SK-N-SH (cell line): ENCODE measurements at regions not wholly inside any gene's neighbourhood (a gene's known extent, or its start where the extent isn't known, plus 50 kb on each side); places are given as distances from the start of the nearest gene placed in this dataset.

Source experiments
- CTCF ChIA-PET: fragments of 300-600, 350-600 bp; formaldehyde crosslinking; extraction: SDS; loops from one replicate; lab custom pipeline; 2021; lab: Yijun Ruan, JAX
- POLR2A ChIA-PET: fragments of 350-600 bp; sonication (Branson Sonifier 250); formaldehyde crosslinking; extraction: SDS; loops from one replicate; lab custom pipeline; 2020; ENCODE audit warnings: antibody characterized with exemption, inconsistent platforms; lab: Yijun Ruan, JAX
- DNase-seq: peaks from one replicate; pipeline ENCODE4 v3.0.0; 2012
- H2AFZ ChIP-seq: fragments of 200-600 bp; sonication (generic); 2 replicates; pipeline ENCODE4 v1.8.1; 2016; ENCODE audit warnings: antibody characterized with exemption, mild to moderate bottlenecking, low read depth
- H3F3A ChIP-seq: fragments of 200-600 bp; sonication (generic); replicated peaks from 2 replicates; pipeline ENCODE3; 2016; ENCODE audit warnings: antibody characterized with exemption, mild to moderate bottlenecking; ENCODE audit not compliant: insufficient read depth
- H3K27ac ChIP-seq, 2 experiments: fragments of 200-500 bp in 1 of 2; fragments of 200-600 bp in 1 of 2; sonication (Bioruptor generic) in 1 of 2; sonication (generic), shearing (Covaris generic) in 1 of 2; 2 replicates each; pipeline versions ENCODE4 v1.5.1 to v1.6.1; 2014 to 2016; ENCODE audit warnings: low read depth in 2 of 2, inconsistent platforms in 1 of 2, low read length in 1 of 2, mild to moderate bottlenecking in 1 of 2, mixed read lengths in 1 of 2
- H3K27me3 ChIP-seq: fragments of 200-600 bp; sonication (generic), shearing (Covaris generic); 2 replicates; pipeline ENCODE4 v1.6.1; 2016; ENCODE audit warnings: mixed run types; ENCODE audit not compliant: insufficient read depth
- H3K36me3 ChIP-seq, 2 experiments: fragments of 200-500 bp in 1 of 2; fragments of 200-600 bp in 1 of 2; sonication (Bioruptor generic) in 1 of 2; sonication (generic) in 1 of 2; replicated peaks in 1 of 2; 2 replicates each; pipeline versions ENCODE3 to v1.5.1; 2014 to 2016; ENCODE audit warnings: low read length in 1 of 2, mild to moderate bottlenecking in 1 of 2; ENCODE audit not compliant: insufficient read depth in 2 of 2, control insufficient read depth in 1 of 2
- H3K4me1 ChIP-seq, 2 experiments: fragments of 200-500 bp in 1 of 2; fragments of 200-600 bp in 1 of 2; sonication (Bioruptor generic) in 1 of 2; sonication (generic), shearing (Covaris generic) in 1 of 2; 2 replicates each; pipeline versions ENCODE4 v1.5.1 to v1.6.1; 2014 to 2016; ENCODE audit warnings: low read depth in 1 of 2, low read length in 1 of 2, mixed run types in 1 of 2; ENCODE audit not compliant: insufficient read depth in 2 of 2, control insufficient read depth in 1 of 2
- H3K4me2 ChIP-seq: fragments of 200-600 bp; sonication (generic), shearing (Covaris generic); 2 replicates; pipeline ENCODE4 v1.6.1; 2017; ENCODE audit warnings: mixed run types
- H3K4me3 ChIP-seq, 2 experiments: fragments of 200-500 bp in 1 of 2; fragments of 200-600 bp in 1 of 2; sonication (Bioruptor generic) in 1 of 2; sonication (generic), shearing (Covaris generic) in 1 of 2; 2 replicates each; pipeline versions ENCODE4 v1.5.1 to v1.8.1; 2014 to 2016; ENCODE audit warnings: low read depth in 2 of 2, inconsistent platforms in 1 of 2, low read length in 1 of 2, mild to moderate bottlenecking in 1 of 2, mixed read lengths in 1 of 2, moderate library complexity in 1 of 2
- H3K79me2 ChIP-seq: fragments of 200-600 bp; sonication (generic); 2 replicates; pipeline ENCODE4 v1.8.1; 2017; ENCODE audit warnings: mild to moderate bottlenecking; ENCODE audit not compliant: insufficient read depth
- H3K9ac ChIP-seq: fragments of 200-600 bp; sonication (generic); 2 replicates; pipeline ENCODE4 v1.6.1; 2017; ENCODE audit warnings: mixed run types
- H3K9me2 ChIP-seq: fragments of 200-600 bp; sonication (generic); 2 replicates; pipeline ENCODE4 v1.6.1; 2017; ENCODE audit warnings: mixed run types
- H3K9me3 ChIP-seq: fragments of 200-600 bp; sonication (generic); 2 replicates; pipeline ENCODE4 v1.6.1; 2017; ENCODE audit warnings: mixed run types, mild to moderate bottlenecking, moderate library complexity
- H4K20me1 ChIP-seq: fragments of 200-600 bp; sonication (generic); 2 replicates; pipeline ENCODE4 v1.6.1; 2017; ENCODE audit warnings: mild to moderate bottlenecking, mixed run types; ENCODE audit not compliant: insufficient read depth
- CHD2 ChIP-seq: fragments of 150-350 bp; IDR thresholded peaks from 2 replicates; pipeline ENCODE4 v1.6.1; 2018; ENCODE audit warnings: low read length; ENCODE audit not compliant: partially characterized antibody
- EZH2phosphoT487 ChIP-seq: fragments of 200-600 bp; sonication (generic); IDR thresholded peaks from 2 replicates; pipeline ENCODE4 v1.6.1; 2017; ENCODE audit warnings: low read depth, mixed run types, mild to moderate bottlenecking, antibody characterized with exemption, moderate library complexity, borderline replicate concordance
- FOXJ3 ChIP-seq: sonication (generic); formaldehyde crosslinking; IDR thresholded peaks from 2 replicates; pipeline ENCODE4 v1.5.1; 2020; ENCODE audit warnings: mild to moderate bottlenecking, missing genetic modification reagents
- GABPA ChIP-seq: IDR thresholded peaks from 2 replicates; pipeline ENCODE4 v1.4.0; 2012; ENCODE audit warnings: low read depth, mild to moderate bottlenecking
- JUND ChIP-seq: IDR thresholded peaks from 2 replicates; pipeline ENCODE4 v1.4.0; 2012
- NRF1 ChIP-seq: IDR thresholded peaks from 2 replicates; pipeline ENCODE4 v1.6.1; 2012; ENCODE audit warnings: low read depth, mild to moderate bottlenecking, low read length
- POLR2AphosphoS5 ChIP-seq: IDR thresholded peaks from 2 replicates; pipeline ENCODE4 v1.6.1; 2012; ENCODE audit warnings: low read depth, low read length
- RAD21 ChIP-seq: IDR thresholded peaks from 2 replicates; pipeline ENCODE4 v1.6.1; 2012; ENCODE audit warnings: mild to moderate bottlenecking, low read length
- SMC3 ChIP-seq: IDR thresholded peaks from 2 replicates; pipeline ENCODE4 v1.6.1; 2012; ENCODE audit warnings: low read depth, low read length, improper control_type of control experiment
- TAF1 ChIP-seq: IDR thresholded peaks from 2 replicates; pipeline ENCODE4 v1.6.1; 2012; ENCODE audit warnings: low read depth, mild to moderate bottlenecking, low read length, moderate library complexity, borderline replicate concordance
- TCF12 ChIP-seq: IDR thresholded peaks from 2 replicates; pipeline ENCODE4 v1.4.0; 2012
- TEAD4 ChIP-seq: IDR thresholded peaks from 2 replicates; pipeline ENCODE4 v1.4.0; 2012; ENCODE audit warnings: mild to moderate bottlenecking, borderline replicate concordance; ENCODE audit not compliant: insufficient read depth
- YY1 ChIP-seq: IDR thresholded peaks from 2 replicates; pipeline ENCODE4 v1.4.0; 2012; ENCODE audit warnings: low read depth, mild to moderate bottlenecking
- WGBS: methylation state at CpG from one replicate; pipeline ENCODE4 v1.1.6; 2017; ENCODE audit warnings: low lambda C conversion rate; 5-methylcytosine and 5-hydroxymethylcytosine counted together
- TF ChIP-seq, protein P1 (sequence below): fragments of 150-350 bp; IDR thresholded peaks from 2 replicates; pipeline ENCODE4 v1.6.1; 2016; ENCODE audit warnings: mild to moderate bottlenecking, low read depth, low read length
- TF ChIP-seq, protein P2 (sequence below): IDR thresholded peaks from 2 replicates; pipeline ENCODE4 v1.4.0; 2012; ENCODE audit warnings: low read depth, borderline replicate concordance
- TF ChIP-seq, protein P3 (sequence below): IDR thresholded peaks from 2 replicates; pipeline ENCODE4 v1.4.0; 2012; ENCODE audit warnings: low read depth
- TF ChIP-seq, protein P4 (sequence below): IDR thresholded peaks from 2 replicates; pipeline ENCODE4; 2012
- TF ChIP-seq, protein P5 (sequence below): fragments of 200-600 bp; sonication (generic); IDR thresholded peaks from 2 replicates; pipeline ENCODE4 v1.6.1; 2017; ENCODE audit warnings: antibody characterized with exemption, mild to moderate bottlenecking, moderate library complexity

DNA sequence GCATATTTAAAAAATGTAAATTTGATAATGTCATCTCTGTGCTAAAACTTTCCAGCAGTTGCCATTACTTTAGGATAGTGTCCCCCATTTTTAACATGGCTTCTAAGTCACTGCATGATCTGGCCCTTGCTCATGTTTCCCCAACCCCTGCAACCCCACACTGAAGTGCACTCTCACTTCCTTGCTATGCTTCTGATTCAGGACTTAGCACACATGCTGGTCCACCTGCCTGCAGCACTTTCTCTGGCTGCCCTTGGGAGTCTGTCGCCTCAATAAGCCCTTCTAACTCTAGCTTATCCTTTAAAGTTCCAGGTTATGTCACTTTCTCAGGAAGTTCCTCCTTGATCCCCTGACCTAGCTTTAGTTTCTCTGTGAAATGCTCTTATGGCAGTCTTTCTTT, 241.0 kb downstream of the POSTN start:
- Histone ChIP-seq H3K9me3 (no peaks in the 10 kb centered on the region), H3K27me3 (no peaks in the 10 kb centered on the region), H3K9ac (no peak overlapping the region), H3K4me3 (no peak overlapping the region), H3K79me2 (no peaks in the 10 kb centered on the region)
- TF ChIP-seq YY1 (no peak), NRF1 (no peak), JUND (no peak), RAD21 (no peak)
- TF ChIP-seq, all 33 proteins: peak for 0
- POLR2A ChIA-PET: no interaction called here
- no peak for DNase-seq
- H3K9me2 ChIP-seq: no peaks in the 10 kb centered on the region
- peaks cover 11% of the 10 kb centered on the region for H3F3A ChIP-seq
- H2AFZ ChIP-seq: 0 out of 2 replicates have a peak overlapping the region, but pooled peaks have one; percentile 21
- 28% methylated on average over 1 of the region's 1 CpG for WGBS
- no peaks in the 10 kb centered on the region for H3K36me3 ChIP-seq
- peak overlapping the region in 1 of 2 experiments; percentile 14; a peak in 1 of 4 replicates for H3K27ac ChIP-seq
- CTCF ChIA-PET: no interaction called here
- peaks cover 0 to 7% of the 10 kb centered on the region in 2 experiments; a peak in 1 of 4 replicates for H3K4me1 ChIP-seq
- H4K20me1 ChIP-seq: no peaks in the 10 kb centered on the region
- H3K4me2 ChIP-seq: no peak overlapping the region

DNA sequence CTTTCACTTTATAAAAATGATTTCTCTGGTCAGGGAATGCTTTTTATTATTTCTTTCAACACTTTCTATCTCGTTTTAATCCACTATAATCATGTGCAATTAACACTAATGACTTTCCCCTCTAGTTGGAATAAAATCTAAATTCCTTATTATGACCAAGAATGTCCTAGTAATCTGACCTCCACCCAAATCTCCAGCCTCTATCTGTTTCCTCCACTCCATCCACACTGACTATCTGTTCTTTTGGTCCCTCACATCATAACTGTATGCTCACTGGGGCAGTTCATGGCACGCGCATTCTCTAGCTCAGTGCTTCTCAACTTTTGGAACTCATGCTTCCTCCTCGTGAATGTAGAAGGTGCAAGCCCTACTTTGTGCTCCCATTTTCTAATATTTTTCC, 244.7 kb downstream of the POSTN start:
- DNase-seq: no peak
- TF ChIP-seq EZH2phosphoT487: no peak
- TF ChIP-seq, protein P1, sequence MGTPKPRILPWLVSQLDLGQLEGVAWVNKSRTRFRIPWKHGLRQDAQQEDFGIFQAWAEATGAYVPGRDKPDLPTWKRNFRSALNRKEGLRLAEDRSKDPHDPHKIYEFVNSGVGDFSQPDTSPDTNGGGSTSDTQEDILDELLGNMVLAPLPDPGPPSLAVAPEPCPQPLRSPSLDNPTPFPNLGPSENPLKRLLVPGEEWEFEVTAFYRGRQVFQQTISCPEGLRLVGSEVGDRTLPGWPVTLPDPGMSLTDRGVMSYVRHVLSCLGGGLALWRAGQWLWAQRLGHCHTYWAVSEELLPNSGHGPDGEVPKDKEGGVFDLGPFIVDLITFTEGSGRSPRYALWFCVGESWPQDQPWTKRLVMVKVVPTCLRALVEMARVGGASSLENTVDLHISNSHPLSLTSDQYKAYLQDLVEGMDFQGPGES: no peak
- no peak for TF ChIP-seq NRF1
- TF ChIP-seq TAF1: no peak
- no peak for TF ChIP-seq TCF12
- no peak for TF ChIP-seq SMC3
- TF ChIP-seq, protein P2, sequence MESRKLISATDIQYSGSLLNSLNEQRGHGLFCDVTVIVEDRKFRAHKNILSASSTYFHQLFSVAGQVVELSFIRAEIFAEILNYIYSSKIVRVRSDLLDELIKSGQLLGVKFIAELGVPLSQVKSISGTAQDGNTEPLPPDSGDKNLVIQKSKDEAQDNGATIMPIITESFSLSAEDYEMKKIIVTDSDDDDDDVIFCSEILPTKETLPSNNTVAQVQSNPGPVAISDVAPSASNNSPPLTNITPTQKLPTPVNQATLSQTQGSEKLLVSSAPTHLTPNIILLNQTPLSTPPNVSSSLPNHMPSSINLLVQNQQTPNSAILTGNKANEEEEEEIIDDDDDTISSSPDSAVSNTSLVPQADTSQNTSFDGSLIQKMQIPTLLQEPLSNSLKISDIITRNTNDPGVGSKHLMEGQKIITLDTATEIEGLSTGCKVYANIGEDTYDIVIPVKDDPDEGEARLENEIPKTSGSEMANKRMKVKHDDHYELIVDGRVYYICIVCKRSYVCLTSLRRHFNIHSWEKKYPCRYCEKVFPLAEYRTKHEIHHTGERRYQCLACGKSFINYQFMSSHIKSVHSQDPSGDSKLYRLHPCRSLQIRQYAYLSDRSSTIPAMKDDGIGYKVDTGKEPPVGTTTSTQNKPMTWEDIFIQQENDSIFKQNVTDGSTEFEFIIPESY: no peak
- TF ChIP-seq POLR2AphosphoS5: no peak
- TF ChIP-seq, protein P3, sequence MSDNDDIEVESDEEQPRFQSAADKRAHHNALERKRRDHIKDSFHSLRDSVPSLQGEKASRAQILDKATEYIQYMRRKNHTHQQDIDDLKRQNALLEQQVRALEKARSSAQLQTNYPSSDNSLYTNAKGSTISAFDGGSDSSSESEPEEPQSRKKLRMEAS: no peak
- TF ChIP-seq, protein P4, sequence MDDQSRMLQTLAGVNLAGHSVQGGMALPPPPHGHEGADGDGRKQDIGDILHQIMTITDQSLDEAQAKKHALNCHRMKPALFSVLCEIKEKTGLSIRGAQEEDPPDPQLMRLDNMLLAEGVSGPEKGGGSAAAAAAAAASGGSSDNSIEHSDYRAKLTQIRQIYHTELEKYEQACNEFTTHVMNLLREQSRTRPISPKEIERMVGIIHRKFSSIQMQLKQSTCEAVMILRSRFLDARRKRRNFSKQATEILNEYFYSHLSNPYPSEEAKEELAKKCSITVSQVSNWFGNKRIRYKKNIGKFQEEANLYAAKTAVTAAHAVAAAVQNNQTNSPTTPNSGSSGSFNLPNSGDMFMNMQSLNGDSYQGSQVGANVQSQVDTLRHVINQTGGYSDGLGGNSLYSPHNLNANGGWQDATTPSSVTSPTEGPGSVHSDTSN: no peak
- TF ChIP-seq TEAD4: no peak
- no peak for TF ChIP-seq GABPA
- no peak for TF ChIP-seq FOXJ3 (CRISPR knock-in tag)
- TF ChIP-seq, protein P5, sequence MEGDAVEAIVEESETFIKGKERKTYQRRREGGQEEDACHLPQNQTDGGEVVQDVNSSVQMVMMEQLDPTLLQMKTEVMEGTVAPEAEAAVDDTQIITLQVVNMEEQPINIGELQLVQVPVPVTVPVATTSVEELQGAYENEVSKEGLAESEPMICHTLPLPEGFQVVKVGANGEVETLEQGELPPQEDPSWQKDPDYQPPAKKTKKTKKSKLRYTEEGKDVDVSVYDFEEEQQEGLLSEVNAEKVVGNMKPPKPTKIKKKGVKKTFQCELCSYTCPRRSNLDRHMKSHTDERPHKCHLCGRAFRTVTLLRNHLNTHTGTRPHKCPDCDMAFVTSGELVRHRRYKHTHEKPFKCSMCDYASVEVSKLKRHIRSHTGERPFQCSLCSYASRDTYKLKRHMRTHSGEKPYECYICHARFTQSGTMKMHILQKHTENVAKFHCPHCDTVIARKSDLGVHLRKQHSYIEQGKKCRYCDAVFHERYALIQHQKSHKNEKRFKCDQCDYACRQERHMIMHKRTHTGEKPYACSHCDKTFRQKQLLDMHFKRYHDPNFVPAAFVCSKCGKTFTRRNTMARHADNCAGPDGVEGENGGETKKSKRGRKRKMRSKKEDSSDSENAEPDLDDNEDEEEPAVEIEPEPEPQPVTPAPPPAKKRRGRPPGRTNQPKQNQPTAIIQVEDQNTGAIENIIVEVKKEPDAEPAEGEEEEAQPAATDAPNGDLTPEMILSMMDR: no peak
- no peak for TF ChIP-seq CHD2
- TF ChIP-seq, all 33 proteins: peak for 0
- H3K27ac ChIP-seq: no peak overlapping the region
- H3K36me3 ChIP-seq: no peaks in the 10 kb centered on the region
- no peaks in the 10 kb centered on the region for H3K9me2 ChIP-seq
- ChIA-PET POLR2A (no interaction called here), CTCF (no interaction called here)
- peaks cover 3% of the 10 kb centered on the region for H3F3A ChIP-seq
- WGBS: 57% methylated on average over 4 of the region's 4 CpGs
- H4K20me1 ChIP-seq: no peaks in the 10 kb centered on the region
- H3K4me1 ChIP-seq: no peaks in the 10 kb centered on the region
- H2AFZ ChIP-seq: no peak overlapping the region
- H3K4me2 ChIP-seq: no peak overlapping the region
- no peak overlapping the region for H3K4me3 ChIP-seq
- H3K9ac ChIP-seq: no peak overlapping the region
- H3K79me2 ChIP-seq: no peaks in the 10 kb centered on the region
- H3K27me3 ChIP-seq: no peaks in the 10 kb centered on the region
- H3K9me3 ChIP-seq: no peaks in the 10 kb centered on the region
